HepG2 (cell line): ENCODE measurements at regions not wholly inside any gene's neighbourhood (a gene's known extent, or its start where the extent isn't known, plus 50 kb on each side); places are given as distances from the start of the nearest gene placed in this dataset.

Experiments
- GATAD2A ChIP-seq: IDR thresholded peaks from 2 replicates; pipeline ENCODE4 v1.6.1; 2016
- GLI4 ChIP-seq: sonication (generic); formaldehyde crosslinking; IDR thresholded peaks from 2 replicates; pipeline ENCODE4 v1.5.1; 2020; ENCODE audit warnings: missing genetic modification reagents, mild to moderate bottlenecking, moderate library complexity, borderline replicate concordance
- KDM2A ChIP-seq: sonication (generic); formaldehyde crosslinking; IDR thresholded peaks from 2 replicates; pipeline ENCODE4 v1.4.0; 2020; ENCODE audit warnings: low read depth, missing genetic modification reagents, borderline replicate concordance
- SSRP1 ChIP-seq: IDR thresholded peaks from 2 replicates; pipeline ENCODE4 v1.6.1; 2016; ENCODE audit warnings: control low read depth
- ZMYM3 ChIP-seq: sonication (generic); formaldehyde crosslinking; IDR thresholded peaks from 2 replicates; pipeline ENCODE4 v1.5.1; 2020; ENCODE audit warnings: mild to moderate bottlenecking, missing genetic modification reagents
- ZNF121 ChIP-seq: sonication (generic); formaldehyde crosslinking; IDR thresholded peaks from 2 replicates; pipeline ENCODE4 v1.5.0; 2020; ENCODE audit warnings: mild to moderate bottlenecking, missing genetic modification reagents
- ZNF572 ChIP-seq: sonication (generic); formaldehyde crosslinking; IDR thresholded peaks from 2 replicates; pipeline ENCODE4 v1.5.1; 2020; ENCODE audit warnings: mild to moderate bottlenecking, missing genetic modification reagents
- TF ChIP-seq, protein P1 (sequence below): sonication (generic); formaldehyde crosslinking; IDR thresholded peaks from 2 replicates; pipeline ENCODE4 v1.8.0; 2022; ENCODE audit warnings: low read depth, missing genetic modification reagents
- TF ChIP-seq, protein P2 (sequence below), 2 experiments: fragments of 450-650 bp in 1 of 2; sonication (generic) in 1 of 2; formaldehyde crosslinking; IDR thresholded peaks; 2 replicates each; pipeline versions ENCODE4 v1.5.0 to v1.8.0; 2020 to 2022; ENCODE audit warnings: mild to moderate bottlenecking in 1 of 2, missing genetic modification reagents in 1 of 2
- TF ChIP-seq, protein P3 (sequence below): sonication (generic); formaldehyde crosslinking; IDR thresholded peaks from 2 replicates; pipeline ENCODE4 v1.9.0; 2021; ENCODE audit warnings: missing genetic modification reagents, borderline replicate concordance
- TF ChIP-seq, protein P4 (sequence below): sonication (generic); formaldehyde crosslinking; conservative IDR thresholded peaks from 2 replicates; pipeline ENCODE4 v1.4.0; 2020; ENCODE audit warnings: missing genetic modification reagents

DNA sequence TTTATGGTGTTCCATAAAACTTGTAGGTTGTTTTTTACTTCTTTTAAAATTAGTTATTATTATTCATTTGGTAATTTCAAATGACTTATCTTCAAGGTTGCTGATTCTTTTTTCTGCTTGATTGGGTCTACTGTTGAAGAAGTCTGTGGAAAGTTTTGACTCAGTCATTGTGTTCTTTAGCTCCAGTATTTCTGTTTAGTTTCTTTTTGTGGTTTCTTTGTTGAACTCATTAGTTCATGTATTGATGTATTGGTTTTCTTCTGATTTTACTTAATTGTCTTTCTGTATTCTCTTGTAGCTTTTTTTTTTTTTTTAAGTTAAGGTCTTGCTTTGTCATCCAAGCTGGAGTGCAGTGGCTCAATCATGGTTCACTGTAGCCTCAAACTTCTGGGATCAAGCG is 345.4 kb upstream of the MEF2C start (continued):
- TF ChIP-seq, protein P1, sequence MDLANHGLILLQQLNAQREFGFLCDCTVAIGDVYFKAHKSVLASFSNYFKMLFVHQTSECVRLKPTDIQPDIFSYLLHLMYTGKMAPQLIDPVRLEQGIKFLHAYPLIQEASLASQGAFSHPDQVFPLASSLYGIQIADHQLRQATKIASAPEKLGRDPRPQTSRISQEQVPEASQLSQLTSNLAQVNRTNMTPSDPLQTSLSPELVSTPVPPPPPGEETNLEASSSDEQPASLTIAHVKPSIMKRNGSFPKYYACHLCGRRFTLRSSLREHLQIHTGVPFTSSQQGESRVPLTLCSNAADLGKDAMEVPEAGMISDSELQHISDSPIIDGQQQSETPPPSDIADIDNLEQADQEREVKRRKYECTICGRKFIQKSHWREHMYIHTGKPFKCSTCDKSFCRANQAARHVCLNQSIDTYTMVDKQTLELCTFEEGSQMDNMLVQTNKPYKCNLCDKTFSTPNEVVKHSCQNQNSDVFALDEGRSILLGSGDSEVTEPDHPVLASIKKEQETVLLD (CRISPR knock-in tag), result no peak
- TF ChIP-seq ZNF121 (CRISPR knock-in tag) (no peak), GLI4 (no peak), SSRP1 (CRISPR knock-in tag) (no peak), ZNF572 (CRISPR knock-in tag) (no peak), KDM2A (CRISPR knock-in tag) (no peak), ZMYM3 (CRISPR knock-in tag) (no peak), GATAD2A (CRISPR knock-in tag) (no peak)
- TF ChIP-seq, protein P2, sequence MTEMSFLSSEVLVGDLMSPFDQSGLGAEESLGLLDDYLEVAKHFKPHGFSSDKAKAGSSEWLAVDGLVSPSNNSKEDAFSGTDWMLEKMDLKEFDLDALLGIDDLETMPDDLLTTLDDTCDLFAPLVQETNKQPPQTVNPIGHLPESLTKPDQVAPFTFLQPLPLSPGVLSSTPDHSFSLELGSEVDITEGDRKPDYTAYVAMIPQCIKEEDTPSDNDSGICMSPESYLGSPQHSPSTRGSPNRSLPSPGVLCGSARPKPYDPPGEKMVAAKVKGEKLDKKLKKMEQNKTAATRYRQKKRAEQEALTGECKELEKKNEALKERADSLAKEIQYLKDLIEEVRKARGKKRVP (CRISPR knock-in tag; IDR thresholded peaks at IDR 0.05), result no peak
- TF ChIP-seq, protein P3, sequence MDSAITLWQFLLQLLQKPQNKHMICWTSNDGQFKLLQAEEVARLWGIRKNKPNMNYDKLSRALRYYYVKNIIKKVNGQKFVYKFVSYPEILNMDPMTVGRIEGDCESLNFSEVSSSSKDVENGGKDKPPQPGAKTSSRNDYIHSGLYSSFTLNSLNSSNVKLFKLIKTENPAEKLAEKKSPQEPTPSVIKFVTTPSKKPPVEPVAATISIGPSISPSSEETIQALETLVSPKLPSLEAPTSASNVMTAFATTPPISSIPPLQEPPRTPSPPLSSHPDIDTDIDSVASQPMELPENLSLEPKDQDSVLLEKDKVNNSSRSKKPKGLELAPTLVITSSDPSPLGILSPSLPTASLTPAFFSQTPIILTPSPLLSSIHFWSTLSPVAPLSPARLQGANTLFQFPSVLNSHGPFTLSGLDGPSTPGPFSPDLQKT (CRISPR knock-in tag), result no peak
- TF ChIP-seq, protein P4, sequence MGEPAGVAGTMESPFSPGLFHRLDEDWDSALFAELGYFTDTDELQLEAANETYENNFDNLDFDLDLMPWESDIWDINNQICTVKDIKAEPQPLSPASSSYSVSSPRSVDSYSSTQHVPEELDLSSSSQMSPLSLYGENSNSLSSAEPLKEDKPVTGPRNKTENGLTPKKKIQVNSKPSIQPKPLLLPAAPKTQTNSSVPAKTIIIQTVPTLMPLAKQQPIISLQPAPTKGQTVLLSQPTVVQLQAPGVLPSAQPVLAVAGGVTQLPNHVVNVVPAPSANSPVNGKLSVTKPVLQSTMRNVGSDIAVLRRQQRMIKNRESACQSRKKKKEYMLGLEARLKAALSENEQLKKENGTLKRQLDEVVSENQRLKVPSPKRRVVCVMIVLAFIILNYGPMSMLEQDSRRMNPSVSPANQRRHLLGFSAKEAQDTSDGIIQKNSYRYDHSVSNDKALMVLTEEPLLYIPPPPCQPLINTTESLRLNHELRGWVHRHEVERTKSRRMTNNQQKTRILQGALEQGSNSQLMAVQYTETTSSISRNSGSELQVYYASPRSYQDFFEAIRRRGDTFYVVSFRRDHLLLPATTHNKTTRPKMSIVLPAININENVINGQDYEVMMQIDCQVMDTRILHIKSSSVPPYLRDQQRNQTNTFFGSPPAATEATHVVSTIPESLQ (CRISPR knock-in tag), result no peak
